Endothelial cell of umbilical vein (primary cell): ENCODE measurements at regions not wholly inside any gene's neighbourhood (a gene's known extent, or its start where the extent isn't known, plus 50 kb on each side); places are given as distances from the start of the nearest gene placed in this dataset.

Experiments
- BruUV-seq: library from RNA; stranded (reverse); fragments of 400-500 nt; replicated peaks from 2 replicates; lab custom pipeline; 2021; lab: Mats Ljungman, UMichigan
- CTCF ChIA-PET: fragments of 300-600, 350-600 bp; sonication (Branson Sonifier 250); formaldehyde crosslinking; loops from one replicate; lab custom pipeline; 2021; ENCODE audit warnings: antibody characterized with exemption, inconsistent platforms; lab: Charles Lee
- POLR2A ChIA-PET: fragments of 300-600, 350-600 bp; sonication (Branson Sonifier 250); formaldehyde crosslinking; loops from one replicate; lab custom pipeline; 2021; ENCODE audit warnings: antibody characterized with exemption, inconsistent platforms; lab: Charles Lee
- DNase-seq: peaks from one replicate; pipeline ENCODE4 v3.0.0-alpha.2; 2011; ENCODE audit warnings: low read depth, low spot score
- FAIRE-seq: peaks from 2 replicates; lab custom pipeline; 2011; peaks lifted over from hg19 to GRCh38; lab: Jason Lieb, UNC
- H2AFZ ChIP-seq: 2 replicates; pipeline ENCODE4 v1.6.0; 2012; ENCODE audit warnings: low read depth, low read length, control low read depth, inconsistent platforms
- H3K27ac ChIP-seq: 2 replicates; pipeline ENCODE4 v1.5.1; 2011; ENCODE audit warnings: low read depth, mild to moderate bottlenecking, control low read depth, low read length, moderate library complexity; ENCODE audit not compliant: insufficient read depth
- H3K27me3 ChIP-seq, 2 experiments: 2 replicates each; pipeline versions ENCODE4 v1.6.0 to v1.6.1; 2011; ENCODE audit warnings: low read length in 2 of 2, mixed read lengths in 1 of 2; ENCODE audit not compliant: control insufficient read depth in 2 of 2, insufficient read depth in 2 of 2
- H3K36me3 ChIP-seq, 2 experiments: 2 replicates in 1 of 2; 3 replicates in 1 of 2; pipeline ENCODE4 v1.5.1; 2011; ENCODE audit warnings: low read length in 2 of 2, mild to moderate bottlenecking in 1 of 2, moderate library complexity in 1 of 2; ENCODE audit not compliant: control insufficient read depth in 2 of 2, insufficient read depth in 2 of 2; ENCODE audit errors: extremely low read depth in 1 of 2
- H3K4me1 ChIP-seq: 3 replicates; pipeline ENCODE4 v1.5.1; 2011; ENCODE audit warnings: mild to moderate bottlenecking, low read length; ENCODE audit not compliant: control insufficient read depth, insufficient read depth; ENCODE audit errors: extremely low read depth
- H3K4me2 ChIP-seq: 2 replicates; pipeline ENCODE4 v1.6.1; 2011; ENCODE audit warnings: low read length, control low read depth, mixed read lengths; ENCODE audit not compliant: insufficient read depth
- H3K4me3 ChIP-seq, 3 experiments: fragments of 200-600 bp in 1 of 3; sonication (generic), shearing (Covaris generic) in 1 of 3; replicated peaks in 1 of 3; 2 replicates each; pipeline ENCODE4 v1.5.1; 2011 to 2016; ENCODE audit warnings: control low read depth in 3 of 3, low read length in 3 of 3, mild to moderate bottlenecking in 2 of 3, inconsistent platforms in 1 of 3, low read depth in 1 of 3, moderate library complexity in 1 of 3; ENCODE audit not compliant: insufficient read depth in 1 of 3
- H3K79me2 ChIP-seq: 2 replicates; pipeline ENCODE4 v1.6.0; 2012; ENCODE audit warnings: low read length, inconsistent platforms; ENCODE audit not compliant: control insufficient read depth, insufficient read depth
- H3K9ac ChIP-seq: replicated peaks from 2 replicates; pipeline ENCODE3; 2011; ENCODE audit warnings: low read length, control low read depth; ENCODE audit not compliant: insufficient read depth; ENCODE audit errors: extremely low read depth
- H3K9me1 ChIP-seq: replicated peaks from 3 replicates; pipeline ENCODE4 v1.6.0; 2011; ENCODE audit warnings: mild to moderate bottlenecking, low read length; ENCODE audit not compliant: control insufficient read depth, insufficient read depth; ENCODE audit errors: extremely low read depth
- H3K9me3 ChIP-seq: replicated peaks from 2 replicates; pipeline ENCODE4 v1.5.1; 2012; ENCODE audit warnings: low read length, inconsistent platforms; ENCODE audit not compliant: control insufficient read depth, insufficient read depth
- H4K20me1 ChIP-seq: replicated peaks from 2 replicates; pipeline ENCODE3; 2011; ENCODE audit warnings: mild to moderate bottlenecking, low read length; ENCODE audit not compliant: control insufficient read depth, insufficient read depth; ENCODE audit errors: extremely low read depth
- CTCF ChIP-seq, 2 donors: IDR thresholded peaks; 1 replicate in 1 of 2; 2 replicates in 1 of 2; pipeline ENCODE4 v1.5.1; 2011; ENCODE audit warnings: low read length in 2 of 2, mild to moderate bottlenecking in 2 of 2, moderate library complexity in 2 of 2, control low read depth in 1 of 2, inconsistent platforms in 1 of 2, low read depth in 1 of 2; ENCODE audit not compliant: insufficient read depth in 1 of 2; ENCODE audit errors: extremely low read depth in 1 of 2
- EZH2 ChIP-seq: IDR thresholded peaks from 2 replicates; pipeline ENCODE4 v1.6.1; 2012; ENCODE audit warnings: borderline replicate concordance, low read depth, mild to moderate bottlenecking, moderate library complexity, low read length, inconsistent platforms; ENCODE audit not compliant: severe bottlenecking
- FOS ChIP-seq: IDR thresholded peaks from 2 replicates; pipeline ENCODE4 v1.6.1; 2011; ENCODE audit warnings: mild to moderate bottlenecking, low read length, moderate library complexity, borderline replicate concordance; ENCODE audit not compliant: insufficient read depth
- GATA2 ChIP-seq: IDR thresholded peaks from 2 replicates; pipeline ENCODE4 v1.7.0; 2011; ENCODE audit warnings: low read depth, mild to moderate bottlenecking, moderate library complexity, mixed read lengths, low read length; ENCODE audit not compliant: insufficient read length, insufficient read depth
- JUN ChIP-seq: IDR thresholded peaks from 2 replicates; pipeline ENCODE4 v1.6.1; 2011; ENCODE audit warnings: borderline replicate concordance, low read depth; ENCODE audit not compliant: insufficient read length, insufficient read depth
- MYC ChIP-seq: IDR thresholded peaks from one replicate; pipeline ENCODE4 v1.6.1; 2011; ENCODE audit warnings: mild to moderate bottlenecking, low read depth, low read length
- POLR2A ChIP-seq: IDR thresholded peaks from 2 replicates; pipeline ENCODE4 v1.6.1; 2012; ENCODE audit warnings: low read depth, mild to moderate bottlenecking, control low read depth, low read length
- POLR2AphosphoS5 ChIP-seq: IDR thresholded peaks from 2 replicates; pipeline ENCODE4 v1.6.1; 2012; ENCODE audit warnings: low read depth, mild to moderate bottlenecking, control low read depth, low read length, moderate library complexity; ENCODE audit not compliant: insufficient read depth
- dilution Hi-C: fragments of 300-500 bp; cut with MboI; formaldehyde crosslinking; loops from one replicate; pipeline ENCODE4 v1.15.0; 2019; ENCODE audit warnings: low sequenced_read_pairs; ENCODE audit not compliant: extremely low pct_ligation_motif_present
- intact Hi-C: fragments of 100-400 bp; cut with micrococcal nuclease; formaldehyde crosslinking; loops from one replicate; pipeline ENCODE4 v1.10.0; 2022
- TF ChIP-seq, protein P1 (sequence below): IDR thresholded peaks from 2 replicates; pipeline ENCODE4 v1.6.1; 2011; ENCODE audit not compliant: insufficient read depth, insufficient read length

DNA sequence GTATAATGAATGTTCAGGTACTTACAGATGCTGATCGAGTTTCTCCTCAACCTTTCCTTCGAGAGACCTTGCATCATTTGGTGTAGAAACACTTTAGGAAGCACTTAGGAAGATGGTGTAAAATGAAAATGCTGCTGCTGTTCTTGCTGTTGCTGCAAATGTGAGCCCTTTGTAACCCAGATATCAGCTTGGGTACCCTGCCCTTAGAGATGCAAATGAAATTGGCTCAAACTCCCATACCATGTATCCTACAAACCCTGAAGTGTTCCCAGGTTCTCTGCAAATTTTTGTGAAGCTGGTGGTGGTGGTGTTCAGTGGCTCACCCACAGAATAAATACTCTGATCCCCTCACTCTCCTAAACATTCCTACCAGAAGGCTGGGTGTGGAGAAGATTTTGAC lies 130.8 kb downstream of the SLC25A47 start:
- H3K4me3 ChIP-seq, result no peak overlapping the region
- intact Hi-C loops (no loop called here), dilution Hi-C loops (no loop called here)
- no peaks in the 10 kb centered on the region for H3K36me3 ChIP-seq
- H4K20me1 ChIP-seq, result no peaks in the 10 kb centered on the region
- no peaks in the 10 kb centered on the region for H3K27me3 ChIP-seq
- no peak overlapping the region for H3K4me2 ChIP-seq
- BruUV-seq, result no TSS peak
- H3K9me1 ChIP-seq, result no peaks in the 10 kb centered on the region
- H3K9me3 ChIP-seq, result no peaks in the 10 kb centered on the region
- ChIA-PET POLR2A (no interaction called here), CTCF (no interaction called here)
- no peak overlapping the region for H3K27ac ChIP-seq
- H3K9ac ChIP-seq, result no peak overlapping the region
- H3K4me1 ChIP-seq, result no peaks in the 10 kb centered on the region
- TF ChIP-seq JUN, result no peak
- no peak for TF ChIP-seq POLR2AphosphoS5
- no peak for TF ChIP-seq POLR2A
- TF ChIP-seq EZH2, result no peak
- FAIRE-seq (no peak), DNase-seq (no peak)
- H3K79me2 ChIP-seq, result no peaks in the 10 kb centered on the region
- no peak overlapping the region for H2AFZ ChIP-seq

DNA sequence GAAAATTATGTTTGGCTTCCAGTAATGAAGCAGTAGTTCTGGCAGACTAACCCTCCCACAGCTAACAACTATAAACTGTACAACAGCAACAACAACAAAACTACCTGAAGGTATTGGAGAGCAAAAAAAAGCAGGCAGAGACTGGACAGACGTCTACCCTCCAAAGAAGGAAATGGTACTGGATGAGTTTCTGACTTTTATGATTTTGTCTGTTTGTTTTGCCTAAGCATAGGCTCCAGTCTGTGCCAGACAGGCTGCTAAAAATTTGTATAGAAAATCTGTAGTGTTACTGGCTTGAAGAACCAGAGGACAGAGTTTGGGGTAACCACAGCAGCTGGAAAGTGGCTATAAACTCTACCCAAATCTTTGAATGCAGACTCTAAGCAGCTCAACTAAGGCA lies 131.3 kb downstream of the SLC25A47 start:
- Histone ChIP-seq H3K36me3 (no peaks in the 10 kb centered on the region), H3K4me2 (no peak overlapping the region), H4K20me1 (no peaks in the 10 kb centered on the region), H3K79me2 (no peaks in the 10 kb centered on the region), H3K27me3 (no peaks in the 10 kb centered on the region), H3K9me1 (no peaks in the 10 kb centered on the region), H3K27ac (no peak overlapping the region), H3K9me3 (no peaks in the 10 kb centered on the region), H3K4me3 (no peak overlapping the region), H3K9ac (no peak overlapping the region), H2AFZ (no peak overlapping the region), H3K4me1 (no peaks in the 10 kb centered on the region)
- intact Hi-C loops (no loop called here), dilution Hi-C loops (no loop called here)
- TF ChIP-seq FOS (no peak), EZH2 (no peak), JUN (no peak), MYC (no peak), GATA2 (no peak), CTCF (IDR thresholded peaks at IDR 0.05; ENCODE audit: extremely low read depth in 1 of 2, insufficient read depth in 1 of 2, low read depth in 1 of 2, low read length in 2 of 2) (no peak), POLR2A (no peak), POLR2AphosphoS5 (no peak)
- TF ChIP-seq, protein P1, sequence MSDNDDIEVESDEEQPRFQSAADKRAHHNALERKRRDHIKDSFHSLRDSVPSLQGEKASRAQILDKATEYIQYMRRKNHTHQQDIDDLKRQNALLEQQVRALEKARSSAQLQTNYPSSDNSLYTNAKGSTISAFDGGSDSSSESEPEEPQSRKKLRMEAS, result no peak
- no TSS peak for BruUV-seq
- DNase-seq, result no peak
- ChIA-PET CTCF (no interaction called here), POLR2A (no interaction called here)
- no peak for FAIRE-seq
